Loucy (cell line): ENCODE measurements at regions not wholly inside any gene's neighbourhood (a gene's known extent, or its start where the extent isn't known, plus 50 kb on each side); places are given as distances from the start of the nearest gene placed in this dataset.

ENCODE experiments used
- EZH2phosphoT487 ChIP-seq: fragments of 200-600 bp; IDR thresholded peaks from 2 replicates; pipeline ENCODE4 v1.6.1; 2018; ENCODE audit warnings: antibody characterized with exemption, mild to moderate bottlenecking, moderate library complexity, borderline replicate concordance
- TF ChIP-seq, protein P1 (sequence below): fragments of 200-600 bp; sonication (generic); conservative IDR thresholded peaks from 2 replicates; pipeline ENCODE4 v1.5.1; 2014; ENCODE audit warnings: mild to moderate bottlenecking, antibody characterized with exemption, low read length

DNA sequence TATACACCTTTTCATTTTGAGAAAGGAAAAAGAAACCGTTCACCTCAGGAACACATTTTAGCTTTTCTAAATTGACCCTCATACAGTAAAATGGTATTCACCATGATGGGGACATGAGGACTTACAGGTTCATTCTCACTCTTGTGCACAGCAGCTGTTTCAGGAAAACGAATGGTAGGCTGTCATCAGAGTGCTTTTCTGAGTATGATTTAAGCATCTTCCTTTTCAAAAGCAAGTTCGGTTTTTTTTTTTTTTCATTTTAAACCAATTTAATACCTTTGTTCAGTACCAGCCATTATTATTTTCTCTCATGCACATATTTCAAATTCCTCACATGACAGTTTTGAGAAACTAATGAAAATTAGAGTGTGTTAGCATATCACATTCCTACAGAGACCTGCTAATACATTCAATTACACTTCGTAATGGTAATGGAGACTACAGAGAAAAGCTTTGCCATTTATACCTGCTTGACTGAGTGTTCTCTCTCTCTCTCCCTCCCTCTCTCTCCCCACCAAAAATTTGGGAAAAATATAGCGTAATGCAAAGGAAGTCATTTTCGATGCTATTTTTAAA lies 129.2 kb downstream of the SAMD5 start:
- TF ChIP-seq, protein P1, sequence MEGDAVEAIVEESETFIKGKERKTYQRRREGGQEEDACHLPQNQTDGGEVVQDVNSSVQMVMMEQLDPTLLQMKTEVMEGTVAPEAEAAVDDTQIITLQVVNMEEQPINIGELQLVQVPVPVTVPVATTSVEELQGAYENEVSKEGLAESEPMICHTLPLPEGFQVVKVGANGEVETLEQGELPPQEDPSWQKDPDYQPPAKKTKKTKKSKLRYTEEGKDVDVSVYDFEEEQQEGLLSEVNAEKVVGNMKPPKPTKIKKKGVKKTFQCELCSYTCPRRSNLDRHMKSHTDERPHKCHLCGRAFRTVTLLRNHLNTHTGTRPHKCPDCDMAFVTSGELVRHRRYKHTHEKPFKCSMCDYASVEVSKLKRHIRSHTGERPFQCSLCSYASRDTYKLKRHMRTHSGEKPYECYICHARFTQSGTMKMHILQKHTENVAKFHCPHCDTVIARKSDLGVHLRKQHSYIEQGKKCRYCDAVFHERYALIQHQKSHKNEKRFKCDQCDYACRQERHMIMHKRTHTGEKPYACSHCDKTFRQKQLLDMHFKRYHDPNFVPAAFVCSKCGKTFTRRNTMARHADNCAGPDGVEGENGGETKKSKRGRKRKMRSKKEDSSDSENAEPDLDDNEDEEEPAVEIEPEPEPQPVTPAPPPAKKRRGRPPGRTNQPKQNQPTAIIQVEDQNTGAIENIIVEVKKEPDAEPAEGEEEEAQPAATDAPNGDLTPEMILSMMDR, result no peak
- TF ChIP-seq EZH2phosphoT487, result no peak
